GM12865 (cell line): ENCODE measurements at regions not wholly inside any gene's neighbourhood (a gene's known extent, or its start where the extent isn't known, plus 50 kb on each side); places are given as distances from the start of the nearest gene placed in this dataset.
"Not testable (repeated sequence)": the region's sequence is repeated elsewhere in the genome, so short reads cannot be mapped to it uniquely, and the experiment has no call there.

Source experiments
- DNase-seq: peaks from one replicate; pipeline ENCODE4 v3.0.0; 2010; ENCODE audit warnings: low read depth
- H3K4me3 ChIP-seq: 2 replicates; pipeline ENCODE4 v1.5.1; 2011; ENCODE audit warnings: mild to moderate bottlenecking, low read depth, low read length, control low read depth
- TF ChIP-seq, protein P1 (sequence below): IDR thresholded peaks from 2 replicates; pipeline ENCODE4 v1.5.1; 2011; ENCODE audit warnings: low read length, control low read depth, low read depth, inconsistent platforms; ENCODE audit not compliant: insufficient read depth; ENCODE audit errors: missing control alignments

DNA sequence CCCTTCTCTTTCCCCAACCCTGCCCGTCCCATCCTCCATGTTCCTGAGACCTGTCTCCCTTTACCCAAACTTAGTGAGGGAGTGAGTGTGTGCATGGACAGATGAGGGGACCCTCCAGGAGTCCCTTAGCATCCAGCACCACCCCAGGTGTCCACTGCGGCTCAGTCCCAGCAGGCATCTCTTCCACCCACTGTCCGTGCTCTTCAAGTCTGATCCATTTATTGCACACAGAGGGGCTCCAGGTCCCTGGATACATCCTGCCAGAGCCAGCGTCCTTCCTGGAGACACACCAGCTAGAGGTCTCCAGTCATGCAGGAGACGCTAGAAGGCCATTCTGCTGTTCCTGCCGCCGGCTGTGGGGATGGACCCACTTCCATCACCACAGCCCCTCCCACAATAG, 239.2 kb downstream of the ADGRD1 start:
- no peak overlapping the region for H3K4me3 ChIP-seq
- no peak for DNase-seq
- TF ChIP-seq, protein P1, sequence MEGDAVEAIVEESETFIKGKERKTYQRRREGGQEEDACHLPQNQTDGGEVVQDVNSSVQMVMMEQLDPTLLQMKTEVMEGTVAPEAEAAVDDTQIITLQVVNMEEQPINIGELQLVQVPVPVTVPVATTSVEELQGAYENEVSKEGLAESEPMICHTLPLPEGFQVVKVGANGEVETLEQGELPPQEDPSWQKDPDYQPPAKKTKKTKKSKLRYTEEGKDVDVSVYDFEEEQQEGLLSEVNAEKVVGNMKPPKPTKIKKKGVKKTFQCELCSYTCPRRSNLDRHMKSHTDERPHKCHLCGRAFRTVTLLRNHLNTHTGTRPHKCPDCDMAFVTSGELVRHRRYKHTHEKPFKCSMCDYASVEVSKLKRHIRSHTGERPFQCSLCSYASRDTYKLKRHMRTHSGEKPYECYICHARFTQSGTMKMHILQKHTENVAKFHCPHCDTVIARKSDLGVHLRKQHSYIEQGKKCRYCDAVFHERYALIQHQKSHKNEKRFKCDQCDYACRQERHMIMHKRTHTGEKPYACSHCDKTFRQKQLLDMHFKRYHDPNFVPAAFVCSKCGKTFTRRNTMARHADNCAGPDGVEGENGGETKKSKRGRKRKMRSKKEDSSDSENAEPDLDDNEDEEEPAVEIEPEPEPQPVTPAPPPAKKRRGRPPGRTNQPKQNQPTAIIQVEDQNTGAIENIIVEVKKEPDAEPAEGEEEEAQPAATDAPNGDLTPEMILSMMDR, result no peak

DNA sequence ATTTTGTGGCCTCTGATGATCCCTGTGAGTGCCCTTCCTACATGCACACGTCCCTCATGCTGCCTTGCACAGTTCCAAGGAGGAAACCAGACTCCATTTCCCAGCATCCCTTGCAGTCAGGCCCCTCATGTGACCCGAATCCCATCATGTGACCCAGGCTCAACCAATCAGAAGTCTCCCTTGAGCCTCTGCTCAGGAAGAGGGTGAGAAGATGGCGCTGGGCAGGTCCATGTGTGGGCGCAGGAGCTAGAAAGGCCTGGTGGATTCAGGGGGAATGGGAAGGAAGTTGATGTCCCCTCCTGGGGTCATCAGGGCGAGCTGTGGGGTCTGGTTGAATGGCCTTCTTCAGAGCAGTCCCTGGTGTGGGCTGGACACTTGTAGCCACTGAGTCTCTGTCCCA, 240.5 kb downstream of the ADGRD1 start:
- TF ChIP-seq, protein P1, result no peak
- no peak overlapping the region for H3K4me3 ChIP-seq
- DNase-seq, result peak; percentile 24

DNA sequence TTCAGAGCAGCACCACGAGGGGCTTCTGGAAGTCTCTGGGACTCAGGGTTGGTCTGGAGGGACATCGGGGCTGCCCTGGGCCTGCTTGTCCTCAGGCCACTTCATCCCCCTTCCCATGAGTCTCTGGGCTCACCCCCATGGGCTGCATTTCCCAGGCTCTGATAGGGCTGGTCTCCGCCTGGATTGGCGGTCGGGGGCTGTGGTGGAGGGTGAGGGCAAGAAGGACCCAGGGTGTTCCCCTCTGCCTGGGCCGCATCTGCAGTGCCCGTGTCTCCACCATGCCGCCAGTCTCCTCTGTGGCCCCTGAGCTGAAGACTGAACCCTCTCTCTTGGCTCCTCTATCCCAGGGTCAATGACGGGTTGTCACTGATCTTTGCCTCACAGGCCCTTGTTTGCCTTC, 242.1 kb downstream of the ADGRD1 start:
- TF ChIP-seq, protein P1, result no peak
- H3K4me3 ChIP-seq, result no peak overlapping the region
- DNase-seq, result no peak

DNA sequence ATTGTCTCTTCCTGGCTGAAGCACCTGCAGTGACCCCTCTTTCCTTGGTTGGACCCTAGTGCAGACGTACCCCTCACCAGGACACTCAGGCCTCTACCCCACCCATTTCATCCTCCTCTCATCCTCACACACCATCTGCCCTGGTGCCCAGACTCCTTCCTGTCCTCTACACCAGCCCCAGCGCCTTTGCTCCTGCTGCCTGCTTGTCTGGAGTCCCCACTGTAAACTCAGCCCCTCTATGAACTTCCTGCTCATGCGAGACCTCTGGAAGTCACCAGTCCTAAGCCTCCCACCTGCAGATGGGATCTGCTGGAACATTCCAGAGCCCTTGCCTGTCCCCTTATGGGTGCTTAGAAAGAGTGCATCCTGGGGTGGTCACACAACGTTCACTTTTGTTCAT, 242.5 kb downstream of the ADGRD1 start:
- TF ChIP-seq, protein P1, result no peak
- no peak overlapping the region for H3K4me3 ChIP-seq
- no peak for DNase-seq

DNA sequence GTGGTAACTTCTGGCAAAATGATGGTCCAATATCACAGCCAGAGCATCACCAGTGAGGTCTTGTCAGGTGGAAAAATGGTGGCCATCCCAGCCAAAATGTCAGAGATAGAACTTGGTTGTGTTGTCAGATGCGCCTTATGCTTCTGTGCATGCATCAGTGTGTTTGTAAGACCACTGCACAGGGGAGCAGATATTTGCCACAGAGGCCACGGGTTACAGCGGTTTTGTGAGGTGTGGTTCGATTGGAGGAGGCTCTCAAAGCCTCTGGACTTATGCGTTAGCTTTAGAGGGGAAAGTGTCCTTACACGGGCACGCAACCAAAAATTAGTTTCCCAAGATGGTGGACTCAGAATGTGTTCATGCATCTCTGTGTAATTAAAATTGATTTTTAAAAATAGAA, 243.8 kb downstream of the ADGRD1 start:
- no peak overlapping the region for H3K4me3 ChIP-seq
- DNase-seq, result no peak
- TF ChIP-seq, protein P1, result no peak

DNA sequence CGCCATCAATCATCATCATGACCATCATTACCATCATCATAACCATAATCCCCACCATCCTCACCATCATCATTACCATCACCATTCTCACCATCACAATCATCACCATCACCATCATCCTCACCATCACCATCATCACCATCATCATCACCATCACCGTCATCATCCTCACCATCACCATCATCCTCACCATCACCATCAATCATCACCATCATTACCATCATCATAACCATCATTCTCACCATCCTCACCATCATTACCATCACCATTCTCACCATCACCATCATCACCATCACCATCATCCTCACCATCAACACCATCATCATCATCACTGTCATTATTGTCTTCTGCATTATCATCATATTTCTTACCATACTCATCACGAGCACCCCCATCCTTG, 245.5 kb downstream of the ADGRD1 start:
- TF ChIP-seq, protein P1, result no peak
- no peak overlapping the region for H3K4me3 ChIP-seq
- no peak for DNase-seq

DNA sequence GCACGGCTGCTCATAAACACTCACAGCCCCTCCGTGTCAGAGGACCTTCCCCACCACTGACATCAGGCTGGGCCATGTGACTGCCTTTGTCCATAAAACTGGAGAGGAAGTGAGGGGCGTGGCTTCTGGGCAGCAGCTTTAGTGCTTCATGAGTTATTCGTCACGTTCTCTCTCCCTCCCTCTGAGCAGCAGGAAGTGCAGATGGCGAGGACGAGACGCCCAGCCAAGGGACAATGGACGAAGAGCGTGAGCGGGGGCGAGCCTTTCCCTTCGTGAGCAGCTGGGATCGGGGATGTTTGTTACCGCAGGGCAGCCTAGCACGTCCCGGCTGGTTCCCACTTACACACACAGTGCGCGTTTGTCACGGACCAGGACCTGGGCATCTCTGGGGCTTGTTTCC, 248.2 kb downstream of the ADGRD1 start:
- H3K4me3 ChIP-seq, result not testable (repeated sequence)

DNA sequence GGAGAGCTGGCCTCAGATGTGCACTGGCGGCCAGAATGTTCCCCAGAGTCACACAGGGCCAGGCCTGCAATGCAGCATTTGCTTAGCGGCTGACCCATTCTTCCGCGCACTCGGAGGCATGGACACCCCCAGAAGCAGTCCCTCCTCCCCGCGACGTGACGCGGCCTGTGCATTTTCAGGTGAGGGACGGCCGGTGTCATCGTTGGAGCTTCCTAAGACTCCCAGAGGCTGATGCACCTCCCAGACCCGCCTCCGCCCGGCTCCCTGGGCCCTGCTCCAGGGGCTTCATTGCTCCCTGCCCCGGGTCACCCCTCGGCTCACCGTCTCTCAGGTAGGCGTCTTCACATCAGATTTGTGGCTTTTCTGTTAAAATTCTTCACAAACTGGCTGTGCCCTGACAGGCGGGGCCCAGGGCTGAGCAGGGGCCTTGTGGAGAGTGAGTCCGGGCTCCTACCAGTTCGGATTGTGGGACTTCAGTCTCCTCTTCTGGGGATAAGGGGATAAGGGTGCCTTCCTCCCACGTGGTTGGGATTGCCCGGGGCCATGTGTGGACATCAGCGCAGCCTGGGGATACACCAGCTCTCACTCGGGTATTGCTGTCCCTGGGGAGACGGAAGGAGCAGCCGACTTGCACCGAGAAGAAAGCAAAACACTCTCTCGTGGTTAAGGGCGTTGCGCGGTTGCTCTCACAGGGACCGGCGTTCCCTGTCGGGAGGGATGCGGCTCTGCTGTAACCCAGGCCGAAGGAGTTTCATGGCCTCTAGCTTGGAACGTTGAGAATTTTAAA, 249.1 kb downstream of the ADGRD1 start:
- no peak overlapping the region for H3K4me3 ChIP-seq
- no peak for DNase-seq
- TF ChIP-seq, protein P1, result no peak

More for the DNA sequence above, 248.2 kb downstream of the ADGRD1 start:
- not testable (repeated sequence) for DNase-seq
